Transverse colon (tissue), 4 donors: ENCODE measurements at regions not wholly inside any gene's neighbourhood (a gene's known extent, or its start where the extent isn't known, plus 50 kb on each side); places are given as distances from the start of the nearest gene placed in this dataset.

Source experiments
- DNase-seq: peaks from one replicate; pipeline ENCODE4 v3.0.0-alpha.2; 2019
- H3K27ac ChIP-seq, 4 donors: fragments of 200-600 bp; sonication (generic); 2 replicates each; pipeline ENCODE4 v1.5.1; 2016 to 2018; ENCODE audit warnings: inconsistent platforms in 4 of 4
- H3K27me3 ChIP-seq: fragments of 200-600 bp; sonication (generic); 2 replicates; pipeline ENCODE4 v1.5.1; 2017; ENCODE audit warnings: inconsistent platforms
- H3K36me3 ChIP-seq, 4 donors: fragments of 200-600 bp; sonication (generic); 2 replicates each; pipeline ENCODE4 v1.5.1; 2017 to 2019; ENCODE audit warnings: inconsistent platforms in 4 of 4
- H3K4me1 ChIP-seq, 4 donors: fragments of 200-600 bp; sonication (generic); 2 replicates each; pipeline ENCODE4 v1.5.1; 2017 to 2020; ENCODE audit warnings: inconsistent platforms in 4 of 4
- H3K4me3 ChIP-seq, 4 donors: fragments of 200-600 bp; sonication (generic); 1 replicate in 1 of 4; 2 replicates in 3 of 4; pipeline versions ENCODE4 v1.5.1 to v1.6.1; 2017 to 2019; ENCODE audit warnings: inconsistent platforms in 4 of 4
- H3K9me3 ChIP-seq, 2 donors: fragments of 200-600 bp; sonication (generic); 2 replicates each; pipeline ENCODE4 v1.5.1; 2017 to 2019; ENCODE audit warnings: inconsistent platforms in 2 of 2
- EP300 ChIP-seq: sonication (generic); formaldehyde crosslinking; IDR thresholded peaks from one replicate; pipeline ENCODE4 v1.6.1; 2017; ENCODE audit warnings: antibody characterized with exemption, low read depth
- POLR2A ChIP-seq: fragments of 450-650 bp; IDR thresholded peaks from one replicate; pipeline ENCODE4 v1.6.1; 2016; ENCODE audit warnings: antibody characterized with exemption, mild to moderate bottlenecking, moderate library complexity
- POLR2AphosphoS5 ChIP-seq, 3 donors: sonication (generic); formaldehyde crosslinking; IDR thresholded peaks; one replicate each; pipeline ENCODE4 v1.6.1; 2016; ENCODE audit warnings: antibody characterized with exemption in 3 of 3
- WGBS, 2 donors: methylation state at CpG; one replicate each; pipeline ENCODE4 v1.1.5; 2018; ENCODE audit warnings: low coverage in 1 of 2; 5-methylcytosine and 5-hydroxymethylcytosine counted together
- in situ Hi-C, 4 donors: fragments of 200-750 bp; cut with MboI; loops; one replicate each; pipeline versions ENCODE4 v1.15.0 to v1.15.1; 2017; ENCODE audit warnings: low sequenced_read_pairs in 3 of 4, low pct_ligation_motif_present in 1 of 4, low pct_unique_long_range_greater_than_20kb in 1 of 4
- intact Hi-C: fragments of 100-400 bp; cut with DNase I; formaldehyde crosslinking; loops from one replicate; pipeline ENCODE4 v1.15.1; 2023; ENCODE audit warnings: low total_unique reads
- TF ChIP-seq, protein P1 (sequence below), 5 experiments: fragments of 200-600 bp in 3 of 5; fragments of 450-650 bp in 2 of 5; sonication (generic) in 3 of 5; IDR thresholded peaks; 1 replicate in 2 of 5; 2 replicates in 3 of 5; pipeline ENCODE4 v1.5.1; 2016 to 2017; ENCODE audit warnings: antibody characterized with exemption in 5 of 5, inconsistent platforms in 3 of 5, mild to moderate bottlenecking in 2 of 5, moderate library complexity in 1 of 5

GRCh38 chr3:176577447-176577846 lies 619.8 kb downstream of the TBL1XR1 start:
- no peak for DNase-seq
- H3K9me3 ChIP-seq: no peaks in the 10 kb centered on the region
- H3K36me3 ChIP-seq: no peaks in the 10 kb centered on the region
- intact Hi-C loops (no loop called here), in situ Hi-C loops (no loop called here)
- H3K27me3 ChIP-seq: no peaks in the 10 kb centered on the region
- H3K27ac ChIP-seq: no peak overlapping the region
- TF ChIP-seq EP300 (no peak), POLR2AphosphoS5 (IDR thresholded peaks at IDR 0.05) (no peak), POLR2A (no peak)
- TF ChIP-seq, protein P1, sequence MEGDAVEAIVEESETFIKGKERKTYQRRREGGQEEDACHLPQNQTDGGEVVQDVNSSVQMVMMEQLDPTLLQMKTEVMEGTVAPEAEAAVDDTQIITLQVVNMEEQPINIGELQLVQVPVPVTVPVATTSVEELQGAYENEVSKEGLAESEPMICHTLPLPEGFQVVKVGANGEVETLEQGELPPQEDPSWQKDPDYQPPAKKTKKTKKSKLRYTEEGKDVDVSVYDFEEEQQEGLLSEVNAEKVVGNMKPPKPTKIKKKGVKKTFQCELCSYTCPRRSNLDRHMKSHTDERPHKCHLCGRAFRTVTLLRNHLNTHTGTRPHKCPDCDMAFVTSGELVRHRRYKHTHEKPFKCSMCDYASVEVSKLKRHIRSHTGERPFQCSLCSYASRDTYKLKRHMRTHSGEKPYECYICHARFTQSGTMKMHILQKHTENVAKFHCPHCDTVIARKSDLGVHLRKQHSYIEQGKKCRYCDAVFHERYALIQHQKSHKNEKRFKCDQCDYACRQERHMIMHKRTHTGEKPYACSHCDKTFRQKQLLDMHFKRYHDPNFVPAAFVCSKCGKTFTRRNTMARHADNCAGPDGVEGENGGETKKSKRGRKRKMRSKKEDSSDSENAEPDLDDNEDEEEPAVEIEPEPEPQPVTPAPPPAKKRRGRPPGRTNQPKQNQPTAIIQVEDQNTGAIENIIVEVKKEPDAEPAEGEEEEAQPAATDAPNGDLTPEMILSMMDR (IDR thresholded peaks at IDR 0.05): no peak
- 61 to 82% methylated on average over 5 of the region's 5 CpGs for WGBS, 2 donors
- H3K4me1 ChIP-seq: no peaks in the 10 kb centered on the region
- no peak overlapping the region for H3K4me3 ChIP-seq

GRCh38 chr3:176574786-176575185 lies 622.5 kb downstream of the TBL1XR1 start:
- 0% methylated on average over 1 of the region's 1 CpG for WGBS, 2 donors
- intact Hi-C loops (no loop called here), in situ Hi-C loops (no loop called here)
- H3K36me3 ChIP-seq: no peaks in the 10 kb centered on the region
- no peak for DNase-seq
- TF ChIP-seq POLR2AphosphoS5 (IDR thresholded peaks at IDR 0.05): no peak
- no peak for TF ChIP-seq EP300
- TF ChIP-seq, protein P1 (IDR thresholded peaks at IDR 0.05): no peak
- no peak for TF ChIP-seq POLR2A
- no peaks in the 10 kb centered on the region for H3K27me3 ChIP-seq
- no peak overlapping the region for H3K4me3 ChIP-seq
- no peaks in the 10 kb centered on the region for H3K4me1 ChIP-seq
- no peak overlapping the region for H3K27ac ChIP-seq
- no peaks in the 10 kb centered on the region for H3K9me3 ChIP-seq

GRCh38 chr3:176571926-176572325 lies 625.4 kb downstream of the TBL1XR1 start:
- H3K4me1 ChIP-seq: no peaks in the 10 kb centered on the region
- no peak overlapping the region for H3K27ac ChIP-seq
- intact Hi-C loops (no loop called here), in situ Hi-C loops (no loop called here)
- 70 to 82% methylated on average over 6 of the region's 6 CpGs for WGBS, 2 donors
- TF ChIP-seq, protein P1 (IDR thresholded peaks at IDR 0.05): no peak
- no peak for TF ChIP-seq POLR2AphosphoS5 (IDR thresholded peaks at IDR 0.05)
- TF ChIP-seq POLR2A: no peak
- no peaks in the 10 kb centered on the region for H3K27me3 ChIP-seq
- H3K36me3 ChIP-seq: no peaks in the 10 kb centered on the region
- H3K9me3 ChIP-seq: no peaks in the 10 kb centered on the region
- no peak overlapping the region for H3K4me3 ChIP-seq
- no peak for DNase-seq

DNA sequence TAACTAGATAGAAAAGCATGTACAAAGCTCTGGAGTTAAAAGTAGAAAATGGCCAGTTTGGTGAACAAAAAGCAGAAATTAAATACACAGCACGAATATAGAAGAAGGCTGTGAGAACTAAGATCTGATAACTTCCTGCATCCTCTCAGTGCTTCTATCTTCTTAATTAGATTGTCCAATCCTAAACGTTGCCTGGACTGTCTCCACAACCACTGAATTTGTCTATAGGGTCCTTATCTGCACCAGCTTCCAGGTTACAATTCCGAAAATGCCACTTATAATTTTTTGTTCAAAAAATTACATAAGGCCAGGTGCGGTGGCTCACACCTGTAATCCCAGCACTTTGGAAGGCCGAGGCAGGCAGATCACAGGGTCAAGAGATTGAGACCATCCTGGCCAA lies 626.3 kb downstream of the TBL1XR1 start:
- Histone ChIP-seq H3K27ac (no peak overlapping the region), H3K4me3 (no peak overlapping the region), H3K9me3 (no peaks in the 10 kb centered on the region), H3K27me3 (no peaks in the 10 kb centered on the region), H3K36me3 (no peaks in the 10 kb centered on the region), H3K4me1 (no peaks in the 10 kb centered on the region)
- intact Hi-C loops (no loop called here), in situ Hi-C loops (no loop called here)
- TF ChIP-seq, protein P1 (IDR thresholded peaks at IDR 0.05): no peak
- no peak for TF ChIP-seq EP300
- no peak for TF ChIP-seq POLR2A
- 65 to 74% methylated on average over 3 to 5 of the region's 5 CpGs for WGBS, 2 donors
- no peak for DNase-seq
